ENCODE measurements at regions not wholly inside any gene's neighbourhood (a gene's known extent, or its start where the extent isn't known, plus 50 kb on each side); places are given as distances from the start of the nearest gene placed in this dataset.

- H3K4me2 ChIP-seq, result no peak overlapping the region
- H3K27ac ChIP-seq, result no peak overlapping the region
- H2AFZ ChIP-seq (ENCODE audit: low read depth), result no peak overlapping the region
- H3K36me3 ChIP-seq (ENCODE audit: insufficient read depth), result no peaks in the 10 kb centered on the region
- H4K20me1 ChIP-seq (ENCODE audit: insufficient read depth), result no peaks in the 10 kb centered on the region
- no peaks in the 10 kb centered on the region for H3K4me1 ChIP-seq (ENCODE audit: low read depth, poor library complexity, severe bottlenecking)
- H3K79me2 ChIP-seq (ENCODE audit: insufficient read depth, low read depth), result no peaks in the 10 kb centered on the region
- no peak overlapping the region for H3K9ac ChIP-seq
- no peak overlapping the region for H3K4me3 ChIP-seq (IDR thresholded peaks at IDR 0.05; ENCODE audit: insufficient read depth, low read depth, low read length)
- H3K27me3 ChIP-seq (ENCODE audit: insufficient read depth, low read depth), result no peaks in the 10 kb centered on the region
- TF ChIP-seq CTCF (conservative IDR thresholded peaks at IDR 0.05; ENCODE audit: low read depth, low read length), result no peak
Measured at GRCh38 chr5:153153086-153153485, 337.4 kb upstream of the GRIA1 start.

DNA sequence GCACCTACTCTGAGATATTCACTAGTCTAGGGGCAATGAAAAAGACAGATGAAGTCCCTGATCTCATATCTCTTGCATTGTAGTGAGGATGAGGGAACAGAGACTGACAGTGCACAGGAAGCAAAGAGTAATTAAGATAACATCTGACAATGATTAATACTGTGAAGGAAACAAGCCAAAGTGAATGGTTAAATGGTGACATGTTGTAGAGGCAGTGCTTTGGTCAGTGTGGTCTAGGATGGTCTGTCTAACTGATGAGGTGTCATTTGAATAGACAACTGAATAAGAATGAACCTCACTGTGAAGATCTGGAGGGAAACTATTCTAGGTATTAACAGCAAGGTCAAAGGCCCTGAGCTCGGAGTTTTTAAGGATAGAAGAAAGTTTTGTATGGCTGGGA, 333.3 kb upstream of the GRIA1 start:
- H3K79me2 ChIP-seq (ENCODE audit: insufficient read depth, low read depth), result no peaks in the 10 kb centered on the region
- no peaks in the 10 kb centered on the region for H3K27me3 ChIP-seq (ENCODE audit: insufficient read depth, low read depth)
- H2AFZ ChIP-seq (ENCODE audit: low read depth), result no peak overlapping the region
- TF ChIP-seq CTCF (conservative IDR thresholded peaks at IDR 0.05; ENCODE audit: low read depth, low read length), result no peak
- no peak overlapping the region for H3K27ac ChIP-seq
- no peaks in the 10 kb centered on the region for H4K20me1 ChIP-seq (ENCODE audit: insufficient read depth)
- no peak overlapping the region for H3K4me2 ChIP-seq
- H3K4me3 ChIP-seq (IDR thresholded peaks at IDR 0.05; ENCODE audit: insufficient read depth, low read depth, low read length), result no peak overlapping the region
- no peaks in the 10 kb centered on the region for H3K4me1 ChIP-seq (ENCODE audit: low read depth, poor library complexity, severe bottlenecking)
- no peak overlapping the region for H3K9ac ChIP-seq
- no peaks in the 10 kb centered on the region for H3K36me3 ChIP-seq (ENCODE audit: insufficient read depth)

DNA sequence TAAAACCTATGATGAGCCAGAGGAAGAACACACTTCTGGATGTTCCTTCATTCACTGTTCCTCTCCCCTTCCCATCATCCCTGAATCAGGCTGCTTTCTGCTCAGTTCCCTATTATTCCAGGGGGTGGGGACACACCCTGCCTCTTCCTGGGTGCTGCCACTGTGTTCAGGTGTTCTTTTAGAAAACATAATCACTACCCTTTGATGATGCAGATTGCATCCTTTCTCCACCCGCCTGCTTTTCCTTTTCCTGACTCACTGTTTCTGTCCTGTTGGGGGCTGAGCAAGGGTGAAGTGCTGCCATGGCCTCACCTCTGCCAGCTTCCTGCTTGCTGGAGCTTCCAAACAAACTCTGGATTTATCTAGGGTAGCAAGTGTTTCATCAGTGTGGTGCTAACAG, 331.9 kb upstream of the GRIA1 start:
- H3K4me3 ChIP-seq (IDR thresholded peaks at IDR 0.05; ENCODE audit: insufficient read depth, low read depth, low read length), result no peak overlapping the region
- no peaks in the 10 kb centered on the region for H3K36me3 ChIP-seq (ENCODE audit: insufficient read depth)
- H3K79me2 ChIP-seq (ENCODE audit: insufficient read depth, low read depth), result no peaks in the 10 kb centered on the region
- TF ChIP-seq CTCF (conservative IDR thresholded peaks at IDR 0.05; ENCODE audit: low read depth, low read length), result no peak
- no peaks in the 10 kb centered on the region for H3K4me1 ChIP-seq (ENCODE audit: low read depth, poor library complexity, severe bottlenecking)
- H4K20me1 ChIP-seq (ENCODE audit: insufficient read depth), result no peaks in the 10 kb centered on the region
- H3K27me3 ChIP-seq (ENCODE audit: insufficient read depth, low read depth), result no peaks in the 10 kb centered on the region
- no peak overlapping the region for H3K9ac ChIP-seq
- no peak overlapping the region for H2AFZ ChIP-seq (ENCODE audit: low read depth)
- H3K27ac ChIP-seq, result no peak overlapping the region
- no peak overlapping the region for H3K4me2 ChIP-seq

GRCh38 chr5:153159616-153160015, 330.9 kb upstream of the GRIA1 start:
- Histone ChIP-seq H3K4me1 (ENCODE audit: low read depth, poor library complexity, severe bottlenecking) (no peaks in the 10 kb centered on the region), H3K79me2 (ENCODE audit: insufficient read depth, low read depth) (no peaks in the 10 kb centered on the region), H3K4me2 (no peak overlapping the region), H3K27me3 (ENCODE audit: insufficient read depth, low read depth) (no peaks in the 10 kb centered on the region), H3K27ac (no peak overlapping the region), H3K9ac (no peak overlapping the region), H4K20me1 (ENCODE audit: insufficient read depth) (no peaks in the 10 kb centered on the region), H2AFZ (ENCODE audit: low read depth) (no peak overlapping the region), H3K4me3 (IDR thresholded peaks at IDR 0.05; ENCODE audit: insufficient read depth, low read depth, low read length) (no peak overlapping the region), H3K36me3 (ENCODE audit: insufficient read depth) (no peaks in the 10 kb centered on the region)
- TF ChIP-seq CTCF (conservative IDR thresholded peaks at IDR 0.05; ENCODE audit: low read depth, low read length), result no peak

GRCh38 chr5:153168241-153168640, 322.2 kb upstream of the GRIA1 start:
- no peak overlapping the region for H3K4me3 ChIP-seq (IDR thresholded peaks at IDR 0.05; ENCODE audit: insufficient read depth, low read depth, low read length)
- H3K4me2 ChIP-seq, result no peak overlapping the region
- H3K27ac ChIP-seq, result no peak overlapping the region
- H3K9ac ChIP-seq, result no peak overlapping the region
- no peak for TF ChIP-seq CTCF (conservative IDR thresholded peaks at IDR 0.05; ENCODE audit: low read depth, low read length)
- no peaks in the 10 kb centered on the region for H3K27me3 ChIP-seq (ENCODE audit: insufficient read depth, low read depth)
- no peaks in the 10 kb centered on the region for H3K4me1 ChIP-seq (ENCODE audit: low read depth, poor library complexity, severe bottlenecking)
- H4K20me1 ChIP-seq (ENCODE audit: insufficient read depth), result no peaks in the 10 kb centered on the region
- no peak overlapping the region for H2AFZ ChIP-seq (ENCODE audit: low read depth)
- H3K79me2 ChIP-seq (ENCODE audit: insufficient read depth, low read depth), result no peaks in the 10 kb centered on the region
- H3K36me3 ChIP-seq (ENCODE audit: insufficient read depth), result no peaks in the 10 kb centered on the region
